Neural progenitor cell (in vitro differentiated cells): ENCODE measurements at regions not wholly inside any gene's neighbourhood (a gene's known extent, or its start where the extent isn't known, plus 50 kb on each side); places are given as distances from the start of the nearest gene placed in this dataset.
A peak's percentile ranks its signal among the peaks of the same experiment; 100 is the strongest.

Source experiments
- DNase-seq: peaks from one replicate; pipeline ENCODE4 v3.0.0-alpha.2; 2016; ENCODE audit warnings: low spot score
- H2AFZ ChIP-seq: fragments of 200-600 bp; sonication (generic); replicated peaks from 2 replicates; pipeline ENCODE4 v1.6.1; 2016; ENCODE audit warnings: antibody characterized with exemption
- H3F3A ChIP-seq: fragments of 200-600 bp; sonication (generic); 2 replicates; pipeline ENCODE4 v1.6.1; 2016; ENCODE audit warnings: antibody characterized with exemption, low read depth
- H3K27ac ChIP-seq: fragments of 200-600 bp; sonication (generic); 2 replicates; pipeline ENCODE4 v1.5.1; 2016; ENCODE audit warnings: mild to moderate bottlenecking
- H3K27me3 ChIP-seq: fragments of 200-600 bp; sonication (generic); 2 replicates; pipeline ENCODE4 v1.6.1; 2016; ENCODE audit warnings: mild to moderate bottlenecking, moderate library complexity
- H3K36me3 ChIP-seq: fragments of 200-600 bp; sonication (generic); 2 replicates; pipeline ENCODE4 v1.5.1; 2016
- H3K4me1 ChIP-seq: fragments of 200-600 bp; sonication (generic); 2 replicates; pipeline ENCODE4 v1.6.1; 2016; ENCODE audit warnings: mixed run types
- H3K4me2 ChIP-seq: fragments of 200-600 bp; sonication (generic); 2 replicates; pipeline ENCODE4 v1.6.1; 2016
- H3K4me3 ChIP-seq: fragments of 200-600 bp; sonication (generic); 2 replicates; pipeline ENCODE4 v1.5.1; 2016
- H3K79me2 ChIP-seq: fragments of 200-600 bp; sonication (generic); 2 replicates; pipeline ENCODE4 v1.6.1; 2016; ENCODE audit warnings: low read depth
- H3K9ac ChIP-seq: fragments of 200-600 bp; sonication (generic); 2 replicates; pipeline ENCODE4 v1.6.1; 2016
- H3K9me3 ChIP-seq: fragments of 200-600 bp; sonication (generic); 2 replicates; pipeline ENCODE4 v1.5.1; 2016; ENCODE audit warnings: low read depth
- H4K20me1 ChIP-seq: fragments of 200-600 bp; sonication (generic); 2 replicates; pipeline ENCODE4 v1.6.1; 2016; ENCODE audit warnings: low read depth
- H3K27ac Mint-ChIP-seq: 3 replicates; pipeline ENCODE4 v1.8.0; 2021; ENCODE audit warnings: mixed read lengths
- H3K27me3 Mint-ChIP-seq: 2 replicates; pipeline ENCODE4 v1.8.0; 2022; ENCODE audit warnings: low read depth, mild to moderate bottlenecking, inconsistent platforms, moderate library complexity, mixed read lengths; ENCODE audit not compliant: insufficient read depth
- H3K36me3 Mint-ChIP-seq: 3 replicates; pipeline ENCODE4 v1.8.0; 2021; ENCODE audit warnings: mixed read lengths
- H3K4me1 Mint-ChIP-seq: 3 replicates; pipeline ENCODE4 v1.8.0; 2021; ENCODE audit warnings: mixed read lengths
- H3K4me3 Mint-ChIP-seq: 3 replicates; pipeline ENCODE4 v1.8.0; 2021; ENCODE audit warnings: mild to moderate bottlenecking, moderate library complexity, mixed read lengths
- H3K9me3 Mint-ChIP-seq: 3 replicates; pipeline ENCODE4 v1.8.0; 2020; ENCODE audit warnings: mixed read lengths
- CTCF ChIP-seq: fragments of 200-600 bp; sonication (generic); IDR thresholded peaks from 2 replicates; pipeline ENCODE4 v1.5.1; 2017; ENCODE audit warnings: antibody characterized with exemption, mild to moderate bottlenecking
- EZH2 ChIP-seq: fragments of 200-600 bp; sonication (generic); IDR thresholded peaks from 2 replicates; pipeline ENCODE4 v1.6.1; 2017; ENCODE audit warnings: antibody characterized with exemption, mild to moderate bottlenecking, moderate library complexity
- EZH2phosphoT487 ChIP-seq: fragments of 200-600 bp; sonication (generic); IDR thresholded peaks from 2 replicates; pipeline ENCODE4 v1.6.1; 2017; ENCODE audit warnings: antibody characterized with exemption

- H3K9me3 Mint-ChIP-seq: no peaks in the 10 kb centered on the region
- TF ChIP-seq EZH2 (no peak), CTCF (no peak), EZH2phosphoT487 (no peak)
- peak overlapping the region; percentile 53 for H2AFZ ChIP-seq
- H3K27me3 ChIP-seq: no peaks in the 10 kb centered on the region
- no peak for DNase-seq
- H3K27ac Mint-ChIP-seq: no peak overlapping the region
- no peak overlapping the region for H3K27ac ChIP-seq
- H3K36me3 Mint-ChIP-seq: no peaks in the 10 kb centered on the region
- no peak overlapping the region for H3K4me3 ChIP-seq
- peaks cover 3% of the 10 kb centered on the region for H3K27me3 Mint-ChIP-seq
- no peaks in the 10 kb centered on the region for H4K20me1 ChIP-seq
- H3K36me3 ChIP-seq: no peaks in the 10 kb centered on the region
- H3K9me3 ChIP-seq: no peaks in the 10 kb centered on the region
- H3K4me1 Mint-ChIP-seq: no peaks in the 10 kb centered on the region
- no peak overlapping the region for H3K9ac ChIP-seq
- H3K79me2 ChIP-seq: no peaks in the 10 kb centered on the region
- no peak overlapping the region for H3K4me3 Mint-ChIP-seq
- H3K4me2 ChIP-seq: no peak overlapping the region
- no peaks in the 10 kb centered on the region for H3F3A ChIP-seq
- H3K4me1 ChIP-seq: no peaks in the 10 kb centered on the region
Measured at GRCh38 chr12:22796941-22797630, 172.1 kb downstream of the ETNK1 start.

- no peaks in the 10 kb centered on the region for H3K4me1 Mint-ChIP-seq
- H3K36me3 Mint-ChIP-seq: no peaks in the 10 kb centered on the region
- Histone ChIP-seq H3K79me2 (no peaks in the 10 kb centered on the region), H3K36me3 (no peaks in the 10 kb centered on the region), H3K4me2 (no peak overlapping the region), H3K4me1 (no peaks in the 10 kb centered on the region), H3K27ac (no peak overlapping the region), H3K9me3 (no peaks in the 10 kb centered on the region), H3K9ac (no peak overlapping the region), H3K27me3 (no peaks in the 10 kb centered on the region), H4K20me1 (no peaks in the 10 kb centered on the region), H3K4me3 (no peak overlapping the region), H2AFZ (no peak overlapping the region), H3F3A (no peaks in the 10 kb centered on the region)
- no peak overlapping the region for H3K27ac Mint-ChIP-seq
- H3K4me3 Mint-ChIP-seq: no peak overlapping the region
- DNase-seq: no peak
- H3K9me3 Mint-ChIP-seq: no peaks in the 10 kb centered on the region
- no peak for TF ChIP-seq CTCF
- TF ChIP-seq EZH2: no peak
- no peaks in the 10 kb centered on the region for H3K27me3 Mint-ChIP-seq
Measured at GRCh38 chr12:22797701-22798100, 172.7 kb downstream of the ETNK1 start.

- H3K4me3 Mint-ChIP-seq: no peak overlapping the region
- H3K27ac ChIP-seq: no peak overlapping the region
- H3K4me1 ChIP-seq: no peaks in the 10 kb centered on the region
- no peak overlapping the region for H3K4me3 ChIP-seq
- H3K79me2 ChIP-seq: no peaks in the 10 kb centered on the region
- H3F3A ChIP-seq: no peaks in the 10 kb centered on the region
- H3K36me3 ChIP-seq: no peaks in the 10 kb centered on the region
- no peaks in the 10 kb centered on the region for H3K4me1 Mint-ChIP-seq
- no peaks in the 10 kb centered on the region for H4K20me1 ChIP-seq
- H3K9me3 Mint-ChIP-seq: no peaks in the 10 kb centered on the region
- no peak overlapping the region for H3K27ac Mint-ChIP-seq
- H3K9ac ChIP-seq: no peak overlapping the region
- H3K9me3 ChIP-seq: no peaks in the 10 kb centered on the region
- H3K4me2 ChIP-seq: no peak overlapping the region
- no peak for TF ChIP-seq EZH2phosphoT487
- TF ChIP-seq CTCF: no peak
- TF ChIP-seq EZH2: no peak
- no peaks in the 10 kb centered on the region for H3K27me3 Mint-ChIP-seq
- H3K27me3 ChIP-seq: no peaks in the 10 kb centered on the region
- DNase-seq: no peak
- H2AFZ ChIP-seq: no peak overlapping the region
- H3K36me3 Mint-ChIP-seq: no peaks in the 10 kb centered on the region
Measured at GRCh38 chr12:22798116-22798515, 173.1 kb downstream of the ETNK1 start.
